ENCODE measurements at regions not wholly inside any gene's neighbourhood (a gene's known extent, or its start where the extent isn't known, plus 50 kb on each side); places are given as distances from the start of the nearest gene placed in this dataset.

GRCh38 chr10:14394179-14394578, 63.5 kb upstream of the FRMD4A start:
- Mint-ChIP-seq H3K4me1 (no peaks in the 10 kb centered on the region), H3K4me3 (no peak overlapping the region), H3K27ac (no peak overlapping the region), H3K27me3 (ENCODE audit: low read depth in 2 of 2) (peaks cover 7 to 8% of the 10 kb centered on the region in 2 donors), H3K9me3 (no peaks in the 10 kb centered on the region), H3K36me3 (no peaks in the 10 kb centered on the region)
- intact Hi-C loops (cut with micrococcal nuclease) = no loop called here
- H3K4me1 ChIP-seq (ENCODE audit: control insufficient read depth, insufficient read depth, low read length) = no peaks in the 10 kb centered on the region
- ATAC-seq (no peak), DNase-seq (no peak)
- no peaks in the 10 kb centered on the region for H3K9me3 ChIP-seq (ENCODE audit: control insufficient read depth, insufficient read depth, low read length)
- no peak for TF ChIP-seq CTCF (IDR thresholded peaks at IDR 0.05)
- 100% methylated on average over 1 of the region's 1 CpG for WGBS (ENCODE audit: insufficient coverage)
- no peaks in the 10 kb centered on the region for H3K27me3 ChIP-seq (ENCODE audit: control insufficient read depth, insufficient read depth, low read length)
- H3K4me3 ChIP-seq (ENCODE audit: low read length) = no peak overlapping the region
- H3K36me3 ChIP-seq (ENCODE audit: control insufficient read depth, insufficient read depth, low read length) = no peaks in the 10 kb centered on the region
- H3K27ac ChIP-seq (ENCODE audit: low read length) = no peak overlapping the region

GRCh38 chr10:14391342-14391741, 60.6 kb upstream of the FRMD4A start:
- no peak overlapping the region for H3K27ac Mint-ChIP-seq
- H3K4me3 Mint-ChIP-seq = no peak overlapping the region
- no peaks in the 10 kb centered on the region for H3K4me1 ChIP-seq (ENCODE audit: control insufficient read depth, insufficient read depth, low read length)
- H3K27ac ChIP-seq (ENCODE audit: low read length) = no peak overlapping the region
- no peaks in the 10 kb centered on the region for H3K9me3 Mint-ChIP-seq
- no peaks in the 10 kb centered on the region for H3K9me3 ChIP-seq (ENCODE audit: control insufficient read depth, insufficient read depth, low read length)
- ATAC-seq (no peak), DNase-seq (no peak)
- no peaks in the 10 kb centered on the region for H3K36me3 Mint-ChIP-seq
- WGBS (ENCODE audit: insufficient coverage) = 93% methylated on average over 5 of the region's 6 CpGs
- H3K27me3 ChIP-seq (ENCODE audit: control insufficient read depth, insufficient read depth, low read length) = no peaks in the 10 kb centered on the region
- H3K27me3 Mint-ChIP-seq (ENCODE audit: low read depth in 2 of 2) = peaks cover 6 to 12% of the 10 kb centered on the region in 2 donors
- intact Hi-C loops (cut with micrococcal nuclease) = no loop called here
- H3K4me3 ChIP-seq (ENCODE audit: low read length) = no peak overlapping the region
- no peaks in the 10 kb centered on the region for H3K4me1 Mint-ChIP-seq
- no peaks in the 10 kb centered on the region for H3K36me3 ChIP-seq (ENCODE audit: control insufficient read depth, insufficient read depth, low read length)
- TF ChIP-seq CTCF (IDR thresholded peaks at IDR 0.05) = no peak

GRCh38 chr10:14389981-14390590, 59.4 kb upstream of the FRMD4A start:
- Mint-ChIP-seq H3K9me3 (no peaks in the 10 kb centered on the region), H3K4me1 (no peaks in the 10 kb centered on the region), H3K27me3 (ENCODE audit: low read depth in 2 of 2) (peaks cover 6 to 11% of the 10 kb centered on the region in 2 donors), H3K4me3 (no peak overlapping the region), H3K27ac (no peak overlapping the region), H3K36me3 (no peaks in the 10 kb centered on the region)
- intact Hi-C loops (cut with micrococcal nuclease) = no loop called here
- Histone ChIP-seq H3K4me3 (ENCODE audit: low read length) (no peak overlapping the region), H3K36me3 (ENCODE audit: control insufficient read depth, insufficient read depth, low read length) (no peaks in the 10 kb centered on the region), H3K27me3 (ENCODE audit: control insufficient read depth, insufficient read depth, low read length) (no peaks in the 10 kb centered on the region), H3K4me1 (ENCODE audit: control insufficient read depth, insufficient read depth, low read length) (no peaks in the 10 kb centered on the region), H3K27ac (ENCODE audit: low read length) (no peak overlapping the region), H3K9me3 (ENCODE audit: control insufficient read depth, insufficient read depth, low read length) (no peaks in the 10 kb centered on the region)
- 82% methylated on average over 2 of the region's 2 CpGs for WGBS (ENCODE audit: insufficient coverage)
- no peak for ATAC-seq
- peak in 1 of 2 donors; percentile 32 for DNase-seq
- no peak for TF ChIP-seq CTCF (IDR thresholded peaks at IDR 0.05)
